SKM-1 (cell line): ENCODE measurements at regions not wholly inside any gene's neighbourhood (a gene's known extent, or its start where the extent isn't known, plus 50 kb on each side); places are given as distances from the start of the nearest gene placed in this dataset.
"Not testable (repeated sequence)": the region's sequence is repeated elsewhere in the genome, so short reads cannot be mapped to it uniquely, and the experiment has no call there.

ENCODE experiments used
- DNase-seq: peaks from one replicate; lab custom pipeline; 2025; ENCODE audit not compliant: unreplicated experiment; lab: John Stamatoyannopoulos, UW

DNA sequence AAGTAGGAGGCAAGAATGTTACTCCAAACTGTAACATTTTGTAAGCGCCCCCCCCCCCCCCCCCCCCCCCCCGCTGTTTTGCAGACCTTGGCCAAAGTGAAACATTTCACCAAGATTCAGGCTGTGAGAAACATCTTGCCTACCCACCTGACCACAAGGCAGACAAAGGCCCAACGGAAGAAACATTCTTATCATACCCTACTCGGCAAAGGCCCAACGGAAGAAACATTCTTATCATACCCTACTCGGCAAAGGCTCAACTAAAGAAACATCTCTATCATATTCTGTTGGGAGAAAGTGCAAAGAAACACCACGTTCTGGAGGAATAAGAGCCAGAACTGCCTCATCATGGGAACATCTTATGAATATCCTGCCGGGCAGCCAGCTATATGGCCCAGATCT lies 117.1 kb downstream of the JRKL start:
- DNase-seq, result no peak

DNA sequence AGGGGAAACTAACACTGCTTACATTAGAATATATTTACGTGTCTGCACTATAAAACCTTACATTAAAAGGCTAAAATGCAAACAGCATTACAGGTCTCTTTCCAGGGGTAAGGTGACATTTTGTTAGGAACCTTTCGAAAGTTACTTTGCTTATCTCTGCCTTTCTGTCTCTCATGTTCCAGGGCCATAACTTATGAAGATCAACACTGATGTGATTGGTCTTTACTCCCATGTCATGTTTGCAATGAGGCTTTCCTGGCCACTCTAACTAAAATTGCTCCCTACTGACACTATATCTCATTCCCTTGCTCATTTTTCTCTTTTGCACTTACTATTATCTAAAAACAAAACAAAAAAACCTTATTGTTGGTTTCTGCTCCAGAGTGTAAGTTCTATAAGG lies 119.0 kb downstream of the JRKL start:
- no peak for DNase-seq

DNA sequence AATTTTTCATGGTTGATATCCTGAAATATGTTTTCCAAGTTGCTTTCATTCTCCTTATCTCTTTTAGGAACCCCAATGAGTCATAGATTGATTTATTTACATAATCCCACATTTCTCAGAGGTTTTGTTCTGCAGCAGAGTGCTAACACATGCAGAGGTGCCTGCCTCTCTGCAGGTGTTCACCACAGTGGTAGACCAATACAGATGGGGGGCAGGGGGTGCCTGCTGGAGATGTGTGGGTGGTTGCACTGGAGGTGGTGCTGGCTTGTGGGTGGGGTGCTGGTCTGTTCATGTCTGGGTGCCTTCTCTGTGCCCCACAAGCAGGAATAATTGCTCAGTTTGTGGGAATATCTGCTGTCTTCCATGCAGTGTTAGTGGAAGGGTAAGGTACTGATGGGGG lies 131.1 kb downstream of the JRKL start:
- no peak for DNase-seq

DNA sequence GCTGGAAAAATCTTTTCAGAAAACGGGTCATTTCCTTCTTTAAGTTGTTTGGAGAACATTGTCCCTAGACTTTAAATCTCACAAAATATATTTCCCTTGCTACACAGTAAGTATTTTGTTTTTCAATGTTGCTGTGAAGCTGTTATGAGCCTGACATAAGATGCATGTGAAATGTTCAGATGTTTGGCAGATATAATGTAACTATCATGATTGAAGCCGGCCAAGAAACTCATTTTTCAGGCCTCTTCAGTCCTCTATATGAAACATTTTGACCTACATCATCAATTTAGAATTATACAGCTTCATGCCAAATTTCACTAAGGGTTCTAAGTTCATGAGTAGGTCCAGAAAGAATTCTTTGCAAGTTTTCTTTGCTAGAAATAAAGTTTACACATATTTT lies 133.8 kb downstream of the JRKL start:
- no peak for DNase-seq

DNA sequence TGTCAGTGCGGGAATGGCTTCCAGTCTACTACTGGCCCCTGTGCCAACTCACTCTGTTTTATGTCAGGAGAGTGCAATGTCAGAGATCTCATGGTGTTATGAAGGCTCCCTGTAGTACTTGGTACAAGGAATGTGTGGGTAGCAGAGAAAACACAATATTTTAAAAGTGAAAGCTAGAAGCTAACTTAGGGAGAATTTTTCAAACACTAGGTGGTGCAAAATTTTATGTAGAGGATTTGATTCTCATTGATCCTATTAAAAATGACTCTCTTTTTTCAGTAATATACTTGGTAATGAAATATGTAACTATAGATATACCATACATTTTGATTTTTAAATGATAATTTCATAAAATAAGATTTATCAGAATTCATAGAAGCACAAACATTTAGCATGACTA lies 134.7 kb downstream of the JRKL start:
- no peak for DNase-seq

DNA sequence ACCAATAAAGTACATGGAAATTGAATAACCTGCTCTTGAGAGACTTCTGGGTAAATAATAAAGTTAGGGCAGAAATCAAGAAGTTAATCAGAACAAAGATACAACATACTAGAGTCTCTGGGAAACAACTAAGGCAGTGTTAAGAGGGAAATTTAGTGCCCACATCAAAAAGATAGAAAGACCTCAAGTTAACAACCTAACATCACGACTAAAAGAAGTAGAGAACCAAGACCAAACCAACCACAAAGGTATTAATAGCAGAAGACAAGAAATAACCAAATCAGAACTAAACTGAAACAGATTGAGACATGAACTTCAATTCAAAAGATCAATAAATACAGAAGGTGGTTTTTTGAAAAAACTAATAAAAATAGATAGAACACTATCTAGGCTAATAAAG lies 140.7 kb downstream of the JRKL start:
- DNase-seq, result no peak

DNA sequence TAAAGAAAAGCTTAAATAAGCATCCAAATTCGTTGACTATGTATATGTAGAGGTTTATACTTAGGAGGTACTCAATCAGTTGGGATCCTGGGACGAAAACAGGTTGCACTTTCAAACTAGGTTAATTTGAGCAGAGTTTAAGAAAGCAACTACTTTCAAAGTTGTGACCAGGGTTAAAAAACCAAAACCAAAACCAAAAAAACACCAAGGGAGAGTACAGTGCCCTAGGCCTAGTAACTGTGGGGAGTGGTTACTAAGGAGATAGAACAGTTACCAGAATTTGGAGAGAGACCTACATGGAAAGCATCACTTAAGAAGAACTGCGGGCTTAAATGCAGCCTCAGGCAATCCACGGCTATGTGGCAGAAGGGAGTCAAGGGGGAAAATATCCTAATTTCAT lies 148.3 kb downstream of the JRKL start:
- DNase-seq, result no peak

DNA sequence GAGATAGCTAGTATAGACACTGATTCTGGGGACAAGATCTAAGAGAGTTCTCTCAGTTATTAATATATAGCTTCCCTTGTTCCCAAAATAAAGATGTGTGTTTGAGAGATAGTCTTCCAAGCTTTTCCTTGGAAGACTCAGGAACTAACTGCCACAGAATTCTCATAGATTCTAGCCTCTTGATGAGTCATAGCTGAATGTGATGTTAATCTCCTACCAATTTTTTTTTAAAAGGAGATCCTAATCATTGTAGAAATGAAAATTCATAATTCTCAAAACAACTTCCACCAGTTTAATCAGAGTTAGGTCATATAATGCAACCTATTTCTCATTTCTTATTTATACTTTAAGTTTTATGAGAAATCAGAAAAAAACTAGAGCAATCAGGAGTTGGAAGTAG lies 148.8 kb downstream of the JRKL start:
- DNase-seq, result no peak

DNA sequence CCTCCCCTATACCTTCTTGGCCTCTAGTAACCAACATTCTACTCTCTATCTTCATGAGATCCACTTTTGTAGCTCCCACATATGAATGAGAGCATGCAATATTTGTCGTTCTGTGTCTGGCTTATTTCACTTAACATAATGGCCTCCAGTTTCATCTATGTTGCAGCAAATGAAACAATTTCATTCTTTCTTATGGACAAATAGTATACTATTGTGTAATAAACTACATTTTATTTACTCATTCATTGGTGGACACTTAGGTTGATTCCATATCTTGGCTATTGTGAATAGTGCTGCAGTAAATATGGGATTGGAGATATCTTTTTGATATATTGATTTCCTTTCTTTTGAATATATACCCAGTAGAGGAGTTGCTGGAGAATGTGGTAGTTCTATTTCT lies 151.1 kb downstream of the JRKL start:
- no peak for DNase-seq

DNA sequence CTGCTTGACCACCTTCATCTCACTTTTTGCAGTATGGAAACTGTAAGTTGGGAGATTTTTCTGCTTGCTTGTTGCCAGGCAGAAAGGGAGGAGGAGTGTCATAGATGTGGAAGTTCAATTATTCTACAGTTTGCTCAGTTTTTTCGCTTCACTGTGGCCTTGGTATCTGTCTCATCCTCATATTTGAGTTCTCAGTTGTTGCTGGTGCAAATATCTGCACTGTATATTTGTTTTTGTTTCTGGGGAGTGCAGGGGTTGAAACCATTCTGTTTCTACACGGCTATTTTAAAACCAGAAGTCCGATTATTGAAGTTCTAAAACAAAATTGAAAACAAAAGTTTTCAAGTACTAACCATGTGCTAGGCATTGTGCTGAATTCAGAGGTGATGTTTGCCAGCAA lies 153.4 kb downstream of the JRKL start:
- no peak for DNase-seq

DNA sequence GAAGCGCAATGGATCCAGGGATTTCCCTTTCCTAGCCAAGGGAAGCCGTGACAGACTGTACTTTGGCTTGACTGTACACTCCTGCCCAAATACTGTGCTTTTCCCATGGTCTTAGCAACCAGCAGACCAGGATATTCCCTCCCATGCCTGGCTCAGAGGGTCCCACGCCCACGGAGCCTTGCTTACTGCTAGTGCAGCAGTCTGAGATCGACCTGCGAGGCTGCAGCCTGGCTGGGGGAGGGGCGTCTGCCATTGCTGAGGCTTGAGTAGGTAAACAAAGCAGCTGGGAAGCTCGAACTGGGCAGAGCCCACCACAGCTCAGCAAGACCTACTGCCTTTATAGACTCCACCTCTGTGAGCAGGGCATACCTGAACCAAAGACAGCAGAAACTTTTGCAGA lies 155.4 kb downstream of the JRKL start:
- not testable (repeated sequence) for DNase-seq

DNA sequence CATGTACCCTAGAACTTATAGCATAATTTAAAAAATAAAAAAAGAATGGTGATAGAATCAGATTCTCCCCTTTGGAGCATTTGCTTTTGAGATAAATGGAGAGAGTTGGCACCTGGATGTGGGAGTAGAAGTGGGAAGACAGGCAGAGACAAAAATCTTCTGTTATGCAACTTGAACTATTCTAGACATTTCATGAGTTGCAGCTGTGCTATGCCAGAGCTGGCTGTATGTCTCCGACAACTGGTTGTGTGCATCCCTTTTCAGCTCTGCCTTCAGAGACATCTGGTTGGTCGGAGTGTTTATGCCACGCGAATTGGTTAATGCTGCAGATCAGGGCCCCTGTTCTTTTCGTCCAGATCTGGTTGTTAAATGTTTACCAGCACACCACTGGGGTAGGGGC lies 161.3 kb downstream of the JRKL start:
- no peak for DNase-seq

DNA sequence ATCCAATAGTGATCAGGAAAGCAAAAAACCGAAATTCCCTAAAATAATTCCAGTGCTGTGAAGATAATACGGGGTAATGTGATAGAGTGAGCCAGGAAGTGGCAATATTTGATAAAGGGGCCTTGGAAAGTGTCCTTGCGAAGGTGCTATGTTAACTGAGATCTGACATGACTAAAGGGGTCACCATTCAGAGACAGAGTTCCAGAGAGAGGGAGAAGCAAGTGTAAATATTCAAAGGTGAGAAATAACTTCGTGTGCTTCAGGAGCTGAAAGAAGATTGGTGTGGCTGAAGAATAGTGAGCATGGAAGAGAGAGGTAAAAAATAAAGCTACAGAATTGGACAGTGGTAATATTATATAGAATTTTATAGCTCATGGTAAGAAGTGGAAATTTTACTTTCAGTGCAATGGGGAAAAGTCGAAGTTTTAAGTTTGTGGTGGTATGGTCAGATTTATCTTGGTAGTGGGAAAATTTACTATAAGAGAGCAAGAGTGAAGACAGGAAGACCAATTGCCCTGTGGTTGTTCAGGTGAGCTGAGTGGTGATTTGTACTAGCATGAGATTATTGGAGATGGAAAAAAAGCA lies 164.5 kb downstream of the JRKL start:
- DNase-seq, result no peak

DNA sequence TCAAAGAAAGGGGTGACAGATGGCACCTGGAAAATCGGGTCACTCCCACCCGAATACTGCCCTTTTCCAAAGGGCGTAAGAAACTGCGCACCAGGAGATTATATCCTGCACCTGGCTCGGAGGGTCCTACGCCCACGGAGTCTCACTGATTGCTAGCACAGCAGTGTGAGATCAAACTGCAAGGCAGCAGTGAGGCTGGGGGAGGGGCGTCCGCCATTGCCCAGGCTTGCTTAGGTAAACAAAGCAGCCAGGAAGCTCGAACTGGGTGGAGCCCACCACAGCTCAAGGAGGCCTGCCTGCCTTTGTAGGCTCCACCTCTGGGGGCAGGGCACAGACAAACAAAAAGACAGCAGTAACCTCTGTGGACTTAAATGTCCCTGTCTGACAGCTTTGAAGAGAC lies 166.0 kb downstream of the JRKL start:
- DNase-seq, result not testable (repeated sequence)

DNA sequence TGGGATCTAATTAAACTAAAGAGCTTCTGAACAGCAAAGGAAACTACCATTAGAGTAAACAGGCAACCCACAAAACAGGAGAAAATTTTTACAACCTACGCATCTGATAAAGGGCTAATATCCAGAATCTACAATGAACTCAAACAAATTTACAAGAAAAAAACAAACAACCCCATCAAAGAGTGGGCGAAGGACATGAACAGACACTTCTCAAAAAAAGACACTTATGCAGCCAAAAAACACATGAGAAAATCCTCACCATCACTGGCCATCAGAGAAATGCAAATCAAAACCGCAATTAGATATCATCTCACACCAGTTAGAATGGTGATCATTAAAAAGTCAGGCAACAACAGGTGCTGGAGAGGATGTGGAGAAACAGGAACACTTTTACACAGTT lies 170.9 kb downstream of the JRKL start:
- DNase-seq, result not testable (repeated sequence)

DNA sequence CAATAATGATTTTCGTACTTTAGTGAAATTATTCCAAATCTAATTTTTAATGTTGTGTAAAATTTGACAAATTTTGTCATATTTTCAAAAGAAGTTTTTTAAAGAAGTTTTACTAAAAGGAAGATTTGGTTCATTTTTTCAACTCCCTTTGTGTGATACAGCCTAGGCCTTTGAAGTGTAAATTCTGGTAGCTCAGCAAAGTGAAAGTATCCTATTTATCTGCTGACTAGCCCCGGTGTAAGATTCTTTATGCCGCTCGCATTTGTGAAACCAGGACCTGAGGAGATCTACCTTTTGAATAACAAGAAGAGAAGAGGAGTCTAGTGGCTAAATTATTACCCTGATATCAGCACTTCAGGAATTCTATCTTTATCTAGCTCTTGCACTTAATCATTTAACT lies 177.4 kb downstream of the JRKL start:
- no peak for DNase-seq

DNA sequence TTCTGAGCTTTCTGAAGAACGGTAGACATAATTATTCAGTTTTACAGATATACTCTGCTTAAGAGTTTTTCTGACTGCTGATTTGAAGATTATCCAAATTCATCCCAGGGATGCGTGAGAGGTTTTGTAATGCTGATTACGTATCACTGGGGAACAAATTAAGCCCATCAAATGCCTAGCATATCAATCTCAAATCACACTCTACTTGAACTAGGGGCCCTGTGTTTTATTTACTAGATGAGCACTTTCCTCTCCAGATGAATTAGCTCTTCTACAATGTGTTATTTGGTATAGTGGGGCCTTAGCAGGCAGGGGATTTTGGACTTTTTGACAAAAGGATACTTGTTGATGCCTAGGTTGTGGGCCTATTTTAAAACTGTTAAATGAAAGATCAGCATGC lies 177.9 kb downstream of the JRKL start:
- DNase-seq, result no peak

DNA sequence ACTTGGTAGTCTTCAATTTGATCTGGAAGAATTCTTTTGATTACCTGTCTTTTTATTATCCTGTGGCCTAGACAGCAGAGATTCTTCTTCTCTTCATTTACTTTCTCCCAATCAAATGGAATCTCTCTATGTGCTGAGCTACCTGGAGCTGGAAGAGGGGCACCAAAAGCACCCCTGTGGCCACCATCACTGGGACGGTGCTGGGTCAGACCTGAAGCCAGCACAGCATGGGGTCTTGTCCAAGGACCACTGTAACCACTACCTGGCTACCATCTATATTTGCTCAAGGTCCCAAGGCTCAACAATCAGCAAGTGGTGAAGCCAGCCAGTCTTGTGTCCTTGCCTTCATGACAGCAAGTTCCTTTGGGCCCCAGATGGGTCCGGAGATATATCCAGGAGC lies 186.6 kb downstream of the JRKL start:
- DNase-seq, result no peak

DNA sequence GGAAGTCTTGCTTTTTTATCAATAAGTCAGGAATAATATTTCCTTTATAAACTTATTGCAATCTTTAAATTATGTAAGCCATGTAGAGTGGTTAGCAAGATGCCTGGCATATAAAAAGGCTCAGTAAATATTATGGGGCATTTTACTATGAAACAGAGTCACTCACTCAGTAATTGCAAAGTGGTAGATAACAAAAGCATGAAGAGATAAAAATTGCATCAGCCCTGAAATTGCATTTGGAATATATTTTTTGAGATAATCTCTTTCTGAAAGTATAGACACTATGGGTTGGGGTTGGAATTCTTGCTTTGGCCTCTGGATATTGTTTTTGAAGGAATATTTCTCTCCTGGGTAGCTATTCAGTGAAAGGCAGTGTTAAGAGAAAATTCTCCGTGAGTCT lies 188.6 kb downstream of the JRKL start:
- DNase-seq, result no peak

DNA sequence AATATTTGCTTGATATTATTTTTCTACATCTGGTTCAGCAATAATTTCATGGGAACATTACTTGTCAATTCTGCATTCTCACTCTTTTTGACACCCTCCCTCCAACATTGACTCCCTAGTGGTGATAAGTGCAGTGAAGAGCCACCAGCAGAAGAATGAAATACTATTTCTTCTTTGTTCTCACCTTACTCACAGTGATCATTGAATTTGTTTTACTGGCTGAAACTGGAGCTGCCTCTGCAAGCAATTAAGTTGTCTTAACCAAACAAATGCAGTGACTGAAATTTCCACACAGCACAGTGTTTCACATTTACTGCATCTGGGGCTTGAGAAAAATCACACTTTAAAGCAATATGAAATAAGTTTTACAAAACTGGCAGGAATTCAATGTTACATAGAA lies 189.8 kb downstream of the JRKL start:
- no peak for DNase-seq

DNA sequence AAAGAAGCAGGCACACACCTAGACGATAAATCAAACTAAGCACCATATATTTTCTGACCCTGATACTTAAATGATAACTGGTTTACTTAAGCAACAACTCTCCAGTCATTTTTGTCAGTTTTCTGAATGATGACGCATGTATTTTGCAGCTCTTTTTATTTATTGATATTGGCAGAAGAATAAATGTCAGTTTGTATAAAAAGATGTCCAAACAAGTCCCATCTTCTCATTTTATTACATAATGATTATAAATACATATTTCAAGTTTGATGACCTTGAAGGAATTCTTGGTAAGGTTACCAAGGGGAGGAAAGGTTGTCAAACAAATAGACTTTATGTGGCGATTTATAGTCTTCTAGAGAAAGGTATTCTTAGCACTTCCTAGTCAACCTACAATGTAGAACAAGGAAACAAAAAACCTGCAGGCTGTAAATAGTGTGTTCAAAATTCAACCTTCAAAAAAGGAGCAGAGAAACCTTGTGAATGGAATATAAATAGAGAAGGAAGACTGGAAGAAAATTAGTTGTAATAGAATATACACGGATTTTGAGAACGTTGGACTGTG lies 190.7 kb downstream of the JRKL start:
- no peak for DNase-seq

DNA sequence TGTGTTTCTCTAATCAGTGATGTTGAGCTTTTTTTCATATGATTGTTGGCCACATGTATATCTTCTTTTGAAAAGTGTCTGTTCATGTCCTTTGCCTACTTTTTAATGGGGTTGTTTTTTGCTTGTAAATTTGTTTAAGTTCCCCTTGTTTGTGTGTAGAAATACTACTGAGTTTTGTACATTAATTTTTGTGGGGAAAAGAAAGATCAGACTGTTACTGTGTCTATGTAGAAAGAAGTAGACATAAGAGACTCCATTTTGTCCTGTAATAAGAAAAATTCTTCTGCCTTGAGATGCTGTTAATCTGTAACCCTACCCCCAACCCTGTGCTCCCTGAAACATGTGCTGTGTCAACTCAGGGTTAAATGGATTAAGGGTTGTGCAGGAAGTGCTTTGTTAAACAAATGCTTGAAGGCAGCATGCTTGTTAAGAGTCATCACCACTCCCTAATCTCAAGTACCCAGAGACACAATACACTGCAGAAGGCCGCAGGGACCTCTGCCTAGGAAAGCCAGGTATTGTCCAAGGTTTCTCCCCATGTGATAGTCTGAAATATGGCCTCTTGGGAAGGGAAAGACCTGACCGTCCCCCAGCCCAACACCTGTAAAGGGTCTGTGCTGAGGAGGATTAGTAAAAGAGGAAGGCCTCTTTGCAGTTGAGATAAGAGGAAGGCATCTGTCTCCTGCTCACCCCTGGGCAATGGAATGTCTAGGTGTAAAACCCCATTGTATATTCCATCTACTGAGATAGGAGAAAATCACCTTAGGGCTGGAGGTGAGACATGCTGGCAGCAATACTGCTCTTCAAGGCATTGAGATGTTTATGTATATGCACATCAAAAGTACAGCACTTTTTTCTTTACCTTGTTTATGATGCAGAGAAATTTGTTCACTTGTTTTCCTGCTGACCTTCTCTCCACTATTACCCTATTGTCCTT lies 196.4 kb downstream of the JRKL start:
- not testable (repeated sequence) for DNase-seq
